Left ventricle myocardium inferior (tissue), 1 donor: ENCODE measurements at regions not wholly inside any gene's neighbourhood (a gene's known extent, or its start where the extent isn't known, plus 50 kb on each side); places are given as distances from the start of the nearest gene placed in this dataset.
"Not testable (repeated sequence)": the region's sequence is repeated elsewhere in the genome, so short reads cannot be mapped to it uniquely, and the experiment has no call there.

Source experiments
- DNase-seq: peaks from one replicate; pipeline ENCODE4 v3.0.0-alpha.2; 2020
- H3K27ac ChIP-seq: fragments of 200-600 bp; replicated peaks from 2 replicates; pipeline ENCODE4 v1.8.0; 2021
- H3K27me3 ChIP-seq: fragments of 200-600 bp; 2 replicates; pipeline ENCODE4 v1.8.0; 2021; ENCODE audit warnings: low read depth
- H3K36me3 ChIP-seq: fragments of 200-600 bp; 2 replicates; pipeline ENCODE4 v1.8.0; 2021
- H3K4me1 ChIP-seq: fragments of 200-600 bp; 2 replicates; pipeline ENCODE4 v1.8.0; 2021
- H3K4me3 ChIP-seq: fragments of 200-600 bp; 2 replicates; pipeline ENCODE4 v1.8.0; 2021; ENCODE audit warnings: mild to moderate bottlenecking, moderate library complexity
- H3K9me3 ChIP-seq: fragments of 200-600 bp; replicated peaks from 2 replicates; pipeline ENCODE4 v1.8.0; 2021
- CTCF ChIP-seq: fragments of 200-600 bp; IDR thresholded peaks from 2 replicates; pipeline ENCODE4 v1.8.0; 2021; ENCODE audit warnings: antibody characterized with exemption, mild to moderate bottlenecking, borderline replicate concordance
- intact Hi-C: fragments of 100-400 bp; cut with micrococcal nuclease; formaldehyde crosslinking; loops from one replicate; pipeline ENCODE4 v1.11.0; 2022
- donor health status: DM: no; HTN: yes; CAD: no; lungs with severe emphysema.

GRCh38 chr15:39031596-39031995, 467.0 kb upstream of the RASGRP1 start:
- H3K4me1 ChIP-seq = no peaks in the 10 kb centered on the region
- DNase-seq = no peak
- no peak for TF ChIP-seq CTCF
- no peaks in the 10 kb centered on the region for H3K36me3 ChIP-seq
- no peaks in the 10 kb centered on the region for H3K27me3 ChIP-seq
- intact Hi-C loops = no loop called here
- H3K27ac ChIP-seq = no peak overlapping the region
- no peak overlapping the region for H3K4me3 ChIP-seq
- H3K9me3 ChIP-seq = no peaks in the 10 kb centered on the region

- H3K9me3 ChIP-seq = no peaks in the 10 kb centered on the region
- H3K27me3 ChIP-seq = no peaks in the 10 kb centered on the region
- DNase-seq = no peak
- H3K4me3 ChIP-seq = no peak overlapping the region
- no peaks in the 10 kb centered on the region for H3K36me3 ChIP-seq
- H3K4me1 ChIP-seq = no peaks in the 10 kb centered on the region
- intact Hi-C loops = no loop called here
- no peak overlapping the region for H3K27ac ChIP-seq
- TF ChIP-seq CTCF = no peak
Measured at GRCh38 chr15:39034816-39035215, 470.2 kb upstream of the RASGRP1 start.

GRCh38 chr15:39037611-39038010, 473.0 kb upstream of the RASGRP1 start:
- H3K36me3 ChIP-seq, H3K9me3 ChIP-seq, H3K4me1 ChIP-seq, H3K27ac ChIP-seq, H3K4me3 ChIP-seq, intact Hi-C loops, DNase-seq, H3K27me3 ChIP-seq: not testable (repeated sequence)

GRCh38 chr15:39040861-39041260, 476.2 kb upstream of the RASGRP1 start:
- Histone ChIP-seq H3K36me3 (no peaks in the 10 kb centered on the region), H3K27me3 (no peaks in the 10 kb centered on the region), H3K4me1 (no peaks in the 10 kb centered on the region), H3K4me3 (no peak overlapping the region), H3K27ac (no peak overlapping the region), H3K9me3 (no peaks in the 10 kb centered on the region)
- TF ChIP-seq CTCF = no peak
- DNase-seq = no peak
- intact Hi-C loops = no loop called here

- Histone ChIP-seq H3K4me1 (no peaks in the 10 kb centered on the region), H3K27me3 (no peaks in the 10 kb centered on the region), H3K4me3 (no peak overlapping the region), H3K27ac (no peak overlapping the region), H3K36me3 (no peaks in the 10 kb centered on the region), H3K9me3 (no peaks in the 10 kb centered on the region)
- no peak for TF ChIP-seq CTCF
- DNase-seq = no peak
- intact Hi-C loops = no loop called here
Measured at GRCh38 chr15:39041979-39042495, 477.4 kb upstream of the RASGRP1 start.

- TF ChIP-seq CTCF = no peak
- H3K4me3 ChIP-seq = no peak overlapping the region
- no peaks in the 10 kb centered on the region for H3K27me3 ChIP-seq
- DNase-seq = no peak
- no peak overlapping the region for H3K27ac ChIP-seq
- peaks cover 6% of the 10 kb centered on the region for H3K4me1 ChIP-seq
- H3K9me3 ChIP-seq = peaks cover 31% of the 10 kb centered on the region
- H3K36me3 ChIP-seq = no peaks in the 10 kb centered on the region
- intact Hi-C loops = no loop called here
Measured at GRCh38 chr15:39051626-39052322, 487.2 kb upstream of the RASGRP1 start.
